NCI-H2196 treated with DMSO at 0.1 percent for 48 hours (cell line): ENCODE measurements at regions not wholly inside any gene's neighbourhood (a gene's known extent, or its start where the extent isn't known, plus 50 kb on each side); places are given as distances from the start of the nearest gene placed in this dataset.
A peak's percentile ranks its signal among the peaks of the same experiment; 100 is the strongest.
"Not testable (repeated sequence)": the region's sequence is repeated elsewhere in the genome, so short reads cannot be mapped to it uniquely, and the experiment has no call there.

ENCODE experiments used
- DNase-seq: peaks from one replicate; lab custom pipeline; 2025; ENCODE audit not compliant: unreplicated experiment; lab: John Stamatoyannopoulos, UW

- DNase-seq = no peak
Measured at GRCh38 chr1:214141486-214141885, 139.5 kb upstream of the SMYD2 start.

GRCh38 chr1:214143006-214143992 is 137.7 kb upstream of the SMYD2 start:
- DNase-seq = no peak

GRCh38 chr1:214144521-214144920 is 136.4 kb upstream of the SMYD2 start:
- not testable (repeated sequence) for DNase-seq

DNA sequence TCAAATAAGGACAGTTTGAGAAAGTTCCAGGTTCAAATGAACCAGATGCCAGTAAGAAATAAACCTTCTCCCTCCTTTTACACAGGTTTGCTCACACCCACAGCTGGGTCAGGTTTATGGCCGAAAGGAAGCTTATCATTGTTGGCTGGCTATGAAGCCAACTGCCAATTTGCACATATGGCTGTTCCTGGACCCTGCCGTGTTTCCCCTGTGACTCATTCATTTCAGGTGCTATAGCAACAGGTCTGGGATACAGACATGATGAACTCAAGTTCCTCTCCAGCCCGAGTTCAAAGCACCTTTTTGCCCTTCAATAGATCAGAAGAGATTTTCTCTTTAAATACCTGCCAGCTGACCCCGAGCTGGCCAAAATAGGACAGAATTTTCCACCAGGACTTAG is 134.4 kb upstream of the SMYD2 start:
- peak; percentile 6 for DNase-seq

- DNase-seq = no peak
Measured at GRCh38 chr1:214154596-214155292, 126.2 kb upstream of the SMYD2 start.

GRCh38 chr1:214155987-214156625 is 124.9 kb upstream of the SMYD2 start:
- no peak for DNase-seq

- no peak for DNase-seq
Measured at GRCh38 chr1:214164173-214164572, 116.8 kb upstream of the SMYD2 start.

- no peak for DNase-seq
Measured at GRCh38 chr1:214165850-214166374, 115.0 kb upstream of the SMYD2 start.

DNA sequence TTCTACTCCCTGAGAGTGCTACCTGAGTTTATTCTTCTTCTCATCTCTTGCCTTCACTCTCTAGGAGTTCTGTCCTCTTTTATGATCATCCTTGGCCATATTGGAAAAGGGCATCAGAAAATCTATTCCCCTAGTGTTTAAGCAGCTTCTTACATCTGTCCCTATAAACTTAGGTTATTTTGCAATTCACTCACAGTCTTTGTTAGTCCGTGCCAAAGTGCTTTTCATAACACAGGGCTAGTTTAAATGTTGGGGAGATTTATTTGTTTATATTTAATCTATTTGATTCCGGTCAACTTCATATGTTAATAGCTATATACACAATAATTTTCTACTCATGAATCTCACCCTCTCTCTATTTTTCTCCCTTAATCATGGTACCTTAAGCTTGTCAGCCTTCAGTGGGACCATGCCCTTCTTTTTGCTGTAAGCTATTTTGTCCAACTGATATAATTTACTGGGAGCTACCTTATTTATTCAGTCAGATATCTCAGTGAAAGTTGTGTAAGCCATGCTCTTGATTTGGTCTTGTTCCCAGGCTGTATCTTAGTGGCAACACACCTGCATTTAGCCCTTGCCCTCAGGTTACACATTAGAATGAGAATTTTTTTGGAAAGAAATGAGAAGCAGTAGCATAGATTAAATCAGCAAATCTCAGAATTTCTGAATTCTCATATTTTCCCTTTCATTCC is 106.3 kb upstream of the SMYD2 start:
- DNase-seq = no peak

GRCh38 chr1:214178102-214178501 is 102.9 kb upstream of the SMYD2 start:
- no peak for DNase-seq

- DNase-seq = no peak
Measured at GRCh38 chr1:214184992-214185391, 96.0 kb upstream of the SMYD2 start.

DNA sequence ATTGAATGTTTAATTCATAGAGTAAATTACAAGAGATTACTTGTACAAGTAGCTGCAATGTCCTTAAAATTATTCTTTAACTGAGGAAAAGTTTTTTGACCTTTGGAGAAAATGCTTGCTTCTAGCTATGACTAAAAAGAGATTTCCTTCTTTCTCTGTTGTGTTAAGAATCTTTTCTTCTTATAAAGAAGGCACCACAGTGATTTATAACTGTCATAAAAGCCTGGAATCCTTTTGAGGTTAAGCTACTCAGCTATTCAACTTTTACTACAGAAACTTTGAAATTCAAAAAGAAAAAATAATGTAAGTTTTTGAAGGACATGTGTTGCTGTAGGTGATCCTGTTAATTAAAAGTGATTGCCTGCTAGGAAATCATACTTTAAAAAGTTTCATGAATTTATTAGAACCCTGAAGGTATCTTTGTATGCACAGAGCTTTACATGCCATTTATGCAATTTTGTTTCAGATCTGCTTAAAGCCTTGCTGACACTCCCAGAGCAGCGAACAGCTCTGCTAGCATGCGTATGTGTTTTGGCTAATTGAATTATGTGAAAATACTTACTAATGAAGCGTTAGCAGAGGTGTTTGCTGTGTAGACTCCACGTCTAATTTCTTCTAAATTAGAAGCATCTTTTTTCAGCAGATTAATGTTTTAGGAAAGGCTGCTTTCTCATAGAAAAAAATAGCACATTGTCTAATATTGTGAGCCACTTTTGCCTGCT is 94.7 kb upstream of the SMYD2 start:
- DNase-seq = no peak

GRCh38 chr1:214187121-214187900 is 93.6 kb upstream of the SMYD2 start:
- no peak for DNase-seq

DNA sequence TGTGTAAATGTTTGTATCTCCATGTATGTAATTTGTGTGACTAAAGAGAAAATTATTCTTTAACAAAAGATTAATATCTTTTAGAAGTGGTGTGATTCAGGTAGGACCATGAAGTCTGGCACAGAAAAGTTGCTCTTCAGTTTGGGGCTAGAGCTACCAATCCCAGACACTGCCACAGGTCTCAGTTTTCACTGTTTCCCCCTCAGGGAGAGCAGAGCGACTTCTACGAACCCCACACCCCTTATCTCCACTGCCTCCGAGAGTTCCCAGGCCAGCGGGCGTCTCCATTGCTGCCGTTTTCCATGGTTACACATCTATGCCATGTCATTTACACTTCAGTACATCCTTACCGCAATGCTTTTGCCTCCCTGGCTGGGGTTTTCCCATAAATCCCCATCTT is 93.0 kb upstream of the SMYD2 start:
- no peak for DNase-seq

DNA sequence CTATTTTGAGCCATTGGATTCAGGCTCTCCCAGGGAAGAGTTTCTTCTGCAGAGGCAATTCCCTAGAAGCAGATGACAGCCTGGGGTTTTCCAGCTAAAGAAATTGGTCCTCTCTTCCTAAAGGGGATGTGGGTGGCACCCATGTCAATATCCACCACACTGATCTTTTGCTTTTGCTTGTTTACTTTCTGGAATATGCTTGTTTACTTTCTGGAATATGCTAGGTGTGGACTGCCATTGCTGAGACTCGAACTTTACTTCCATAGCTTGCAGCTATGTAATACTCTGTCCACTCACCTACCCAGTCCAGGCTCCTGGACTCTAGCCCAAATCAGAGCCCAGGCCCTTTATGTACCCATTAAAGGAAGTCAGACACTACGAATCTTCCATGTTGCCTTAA is 92.1 kb upstream of the SMYD2 start:
- no peak for DNase-seq

GRCh38 chr1:214192825-214193643 is 87.9 kb upstream of the SMYD2 start:
- DNase-seq = no peak

DNA sequence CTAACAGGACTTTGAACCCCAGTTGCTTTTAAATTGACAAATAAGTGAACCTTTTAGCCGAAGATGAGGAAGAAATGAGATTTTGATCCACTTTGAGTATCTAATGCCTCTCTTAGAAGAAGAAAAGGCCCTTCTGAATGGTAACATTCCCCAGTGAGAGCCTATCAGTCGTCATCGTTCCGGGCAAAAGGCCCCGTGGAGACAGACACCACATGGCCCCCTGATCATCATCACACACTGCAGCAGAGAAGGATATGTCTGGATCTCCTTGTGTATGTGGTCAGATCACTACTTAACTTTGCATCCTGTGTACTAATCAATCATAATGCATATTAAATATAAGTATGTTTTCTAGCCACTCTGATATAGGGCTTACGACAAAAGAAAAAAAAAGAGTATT is 87.3 kb upstream of the SMYD2 start:
- no peak for DNase-seq

DNA sequence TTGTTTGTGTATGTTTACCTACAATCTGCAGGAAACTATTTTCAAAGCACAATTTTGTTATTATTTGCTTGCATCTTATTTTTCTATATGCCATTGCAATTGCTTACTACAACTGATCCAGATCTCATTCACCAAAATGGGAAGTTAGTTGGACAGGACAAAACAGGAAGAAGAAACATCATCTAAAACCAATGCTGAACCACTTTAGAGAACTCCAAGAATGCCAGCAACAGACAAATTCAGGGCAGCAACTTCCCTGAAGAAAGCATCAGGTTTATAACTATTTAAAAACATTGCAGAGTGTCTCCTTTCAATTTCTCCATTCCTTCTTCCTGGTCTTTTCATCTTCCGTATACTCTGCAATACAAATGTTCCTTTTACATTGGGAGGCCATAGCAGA is 82.4 kb upstream of the SMYD2 start:
- no peak for DNase-seq

DNA sequence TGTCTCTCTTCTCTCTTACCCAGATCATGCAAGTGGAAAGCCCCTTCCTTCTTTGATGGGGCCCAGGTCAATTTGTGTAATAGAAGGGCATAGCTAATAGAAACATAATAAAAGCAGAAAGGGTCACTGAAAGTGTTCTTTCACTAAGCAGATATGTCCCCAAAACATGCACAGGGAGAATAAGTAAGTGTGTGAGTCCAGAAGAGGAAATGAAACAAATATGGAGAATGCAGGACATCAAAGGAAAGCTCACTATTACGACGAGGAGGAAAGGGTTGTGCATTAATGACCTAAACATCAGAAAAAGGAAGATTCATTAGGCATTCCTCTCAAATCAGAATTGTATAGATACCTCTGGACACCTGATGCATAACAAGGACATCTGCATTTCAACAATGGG is 81.4 kb upstream of the SMYD2 start:
- no peak for DNase-seq
